T1000 (cell line): ENCODE measurements at regions not wholly inside any gene's neighbourhood (a gene's known extent, or its start where the extent isn't known, plus 50 kb on each side); places are given as distances from the start of the nearest gene placed in this dataset.
"Not testable (repeated sequence)": the region's sequence is repeated elsewhere in the genome, so short reads cannot be mapped to it uniquely, and the experiment has no call there.

Experiments used
- DNase-seq: peaks from one replicate; lab custom pipeline; 2025; ENCODE audit warnings: mixed read lengths; lab: John Stamatoyannopoulos, UW

DNA sequence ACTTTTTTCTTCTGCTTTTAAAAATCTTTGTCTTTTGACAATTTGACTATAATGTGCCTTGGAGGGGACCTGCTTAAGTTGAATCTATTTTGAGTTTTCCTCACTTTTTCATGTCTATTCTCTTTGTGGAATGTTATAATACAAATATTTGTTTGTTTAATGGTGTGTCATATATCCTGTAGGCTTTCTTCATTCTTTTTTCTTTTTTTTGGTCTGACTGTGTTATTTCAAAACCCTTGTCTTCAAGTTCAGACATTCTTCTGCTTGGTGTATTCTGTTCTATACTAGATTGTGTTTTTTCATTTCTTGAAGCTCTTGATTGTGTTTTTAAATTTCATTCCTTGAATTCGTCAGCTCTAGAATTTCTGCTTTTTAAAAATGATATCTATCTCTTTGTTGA lies 228.2 kb downstream of the STK31 start:
- no peak for DNase-seq

DNA sequence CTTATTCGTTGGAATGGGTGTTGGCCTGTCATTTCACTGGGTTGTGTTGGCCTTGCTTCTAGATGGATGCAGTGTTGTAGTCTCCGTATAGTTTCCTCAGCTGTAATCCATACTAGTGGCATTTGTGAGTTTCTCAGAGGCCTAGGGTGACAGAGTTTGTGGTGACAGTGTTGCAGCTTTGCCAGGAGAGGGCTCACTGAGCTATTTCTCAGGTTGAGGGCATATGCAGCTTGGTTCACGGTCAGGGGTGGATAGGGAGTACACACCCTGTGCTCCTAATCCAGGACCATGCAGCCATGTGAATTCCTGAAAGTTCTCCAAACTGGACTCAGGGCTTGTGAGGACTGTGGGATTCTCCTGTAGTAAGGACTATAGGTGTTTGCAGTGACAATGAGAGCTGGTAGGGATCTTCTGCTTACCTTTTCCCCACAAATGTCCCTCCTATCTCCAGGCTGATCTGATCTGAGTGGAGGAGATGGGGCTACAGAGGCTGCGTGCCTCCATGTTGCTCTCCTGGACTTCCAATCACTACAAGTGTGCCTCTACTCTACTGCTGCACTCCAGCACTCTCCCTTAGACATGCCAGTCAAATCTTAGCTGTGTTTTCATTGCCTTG lies 229.0 kb downstream of the STK31 start:
- peak; percentile 24 for DNase-seq

DNA sequence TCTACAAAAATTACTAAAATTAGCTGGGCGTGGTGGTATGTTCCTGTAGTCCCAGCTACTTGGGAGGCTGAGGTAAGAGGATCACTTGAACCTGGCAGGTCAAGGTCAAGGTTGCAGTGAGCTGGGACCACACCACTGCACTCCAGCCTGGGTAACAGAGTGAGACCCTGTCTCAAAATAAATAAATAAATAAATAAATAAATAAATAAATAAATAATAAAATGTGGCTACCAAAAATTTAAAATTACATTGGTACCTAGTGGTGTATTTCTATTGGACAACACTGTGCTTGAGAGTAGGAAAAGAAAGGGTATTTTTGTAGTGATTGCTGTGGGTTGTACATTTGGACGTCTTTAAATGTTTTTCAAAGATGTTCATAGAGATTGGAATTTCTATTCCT lies 229.7 kb downstream of the STK31 start:
- DNase-seq, result not testable (repeated sequence)

DNA sequence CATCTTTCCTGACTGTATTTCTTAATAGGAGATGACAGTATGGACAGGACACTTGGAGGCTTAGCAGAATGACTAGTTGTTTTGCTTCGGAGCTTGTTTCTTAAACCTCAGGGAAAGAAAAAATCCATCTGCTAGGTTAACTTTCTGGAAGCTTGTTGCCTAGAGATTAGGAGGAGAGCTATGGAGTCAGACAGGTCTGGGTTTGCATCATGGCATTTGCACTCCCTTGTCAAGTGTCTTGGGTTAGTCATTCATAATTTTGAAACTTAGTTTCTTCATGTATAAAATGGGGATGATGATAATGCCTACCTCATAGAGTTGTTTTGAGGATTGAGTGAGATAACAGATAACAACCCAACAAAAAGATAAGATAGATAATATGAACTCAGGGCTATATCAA lies 231.5 kb downstream of the STK31 start:
- DNase-seq, result no peak

DNA sequence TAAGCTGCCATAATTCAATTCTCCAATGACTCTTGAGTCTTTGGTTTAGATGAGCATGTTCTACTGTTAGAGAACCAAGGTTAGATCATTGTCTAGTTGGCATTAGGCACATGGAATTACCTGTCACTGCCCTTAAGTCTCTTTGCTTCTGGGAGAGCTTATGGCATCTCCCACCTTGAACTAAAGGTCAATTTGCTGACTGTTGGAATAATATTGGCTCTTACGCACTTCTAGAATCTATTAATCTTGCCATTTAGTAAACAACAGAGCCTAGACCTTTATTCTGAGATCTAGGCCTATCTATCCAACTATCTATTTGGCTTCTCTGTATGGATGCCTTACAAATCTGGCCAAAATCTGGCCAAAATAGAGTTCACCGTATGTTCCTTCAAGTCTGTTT lies 232.0 kb downstream of the STK31 start:
- no peak for DNase-seq

DNA sequence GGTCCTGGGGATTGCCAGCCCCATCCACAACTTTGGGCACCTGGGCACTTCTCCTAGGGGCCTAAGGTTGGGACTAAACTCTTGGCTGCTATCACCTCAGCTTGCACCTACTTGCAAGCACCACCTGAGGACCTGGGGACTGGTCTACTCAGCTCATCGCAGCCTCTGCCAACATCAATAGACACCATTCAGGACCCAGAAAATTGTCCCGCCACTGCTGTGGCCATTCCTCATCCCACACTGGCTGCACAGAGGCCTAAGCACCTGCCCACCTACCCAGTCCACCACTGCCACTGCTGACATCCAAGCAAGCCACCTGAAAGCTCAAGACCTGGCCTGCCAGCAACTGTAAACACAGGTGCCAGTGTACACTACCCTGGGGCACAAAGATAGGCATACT lies 234.1 kb downstream of the STK31 start:
- DNase-seq, result no peak

DNA sequence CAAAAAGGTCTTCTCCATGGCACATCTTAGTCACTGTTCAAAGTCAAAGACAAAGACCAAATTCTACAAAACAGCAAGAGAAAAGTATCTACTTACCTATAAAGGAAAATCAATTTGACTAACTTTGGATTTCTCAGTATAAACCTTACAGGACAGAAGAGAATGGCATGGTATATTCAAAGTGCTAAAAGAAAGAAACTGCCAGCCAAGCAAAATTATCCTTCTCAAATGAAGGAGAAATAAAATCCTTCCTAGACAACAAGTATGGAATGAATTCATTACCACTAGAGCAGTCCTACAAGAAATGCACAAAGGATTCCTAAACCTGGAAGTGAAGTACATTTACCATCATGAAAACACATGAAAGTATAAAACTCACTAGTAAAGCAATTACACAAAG lies 235.5 kb downstream of the STK31 start:
- no peak for DNase-seq

DNA sequence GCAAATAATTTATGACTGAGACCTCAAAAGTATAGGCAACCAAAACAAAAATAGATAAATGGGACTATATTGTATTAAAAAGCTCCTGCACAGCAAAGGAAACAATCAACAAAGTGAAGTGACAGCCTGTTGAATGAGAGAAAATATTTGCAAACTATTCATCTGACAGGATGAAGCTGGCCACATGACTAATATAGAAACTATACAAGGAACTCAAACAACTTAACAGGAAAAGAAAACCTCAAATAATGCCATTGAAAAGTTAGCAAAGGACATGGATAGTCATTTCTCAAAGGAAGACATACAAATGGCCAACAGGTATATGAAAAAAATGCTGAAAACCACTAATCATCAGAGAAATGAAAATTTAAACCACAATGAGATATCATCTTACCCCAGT lies 245.1 kb downstream of the STK31 start:
- no peak for DNase-seq

DNA sequence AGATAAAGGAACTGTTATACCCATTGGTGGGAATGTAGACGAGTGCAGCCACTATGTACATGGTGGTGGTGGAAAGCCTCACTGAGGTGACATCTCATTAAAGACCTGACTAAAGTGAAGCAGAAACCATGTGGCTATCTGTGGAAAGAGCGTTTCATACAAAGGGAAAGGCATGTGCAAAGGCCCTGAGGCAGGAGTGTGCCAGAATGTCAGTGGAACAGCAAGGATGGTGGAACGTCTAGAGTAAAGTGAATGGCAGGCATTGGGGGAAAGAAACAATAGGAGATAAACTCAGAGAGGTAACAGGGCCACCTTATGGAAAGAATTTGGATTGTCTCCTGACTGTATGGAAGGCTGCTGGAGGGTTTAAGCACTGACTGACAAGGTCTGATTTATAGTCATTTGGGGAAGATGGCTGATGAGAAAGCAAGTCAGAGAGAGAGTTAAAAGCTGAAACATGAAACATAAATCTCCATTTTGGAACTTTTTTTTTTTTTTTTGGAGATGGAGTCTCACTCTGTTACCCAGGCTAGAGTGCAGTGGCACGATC lies 245.7 kb downstream of the STK31 start:
- no peak for DNase-seq

DNA sequence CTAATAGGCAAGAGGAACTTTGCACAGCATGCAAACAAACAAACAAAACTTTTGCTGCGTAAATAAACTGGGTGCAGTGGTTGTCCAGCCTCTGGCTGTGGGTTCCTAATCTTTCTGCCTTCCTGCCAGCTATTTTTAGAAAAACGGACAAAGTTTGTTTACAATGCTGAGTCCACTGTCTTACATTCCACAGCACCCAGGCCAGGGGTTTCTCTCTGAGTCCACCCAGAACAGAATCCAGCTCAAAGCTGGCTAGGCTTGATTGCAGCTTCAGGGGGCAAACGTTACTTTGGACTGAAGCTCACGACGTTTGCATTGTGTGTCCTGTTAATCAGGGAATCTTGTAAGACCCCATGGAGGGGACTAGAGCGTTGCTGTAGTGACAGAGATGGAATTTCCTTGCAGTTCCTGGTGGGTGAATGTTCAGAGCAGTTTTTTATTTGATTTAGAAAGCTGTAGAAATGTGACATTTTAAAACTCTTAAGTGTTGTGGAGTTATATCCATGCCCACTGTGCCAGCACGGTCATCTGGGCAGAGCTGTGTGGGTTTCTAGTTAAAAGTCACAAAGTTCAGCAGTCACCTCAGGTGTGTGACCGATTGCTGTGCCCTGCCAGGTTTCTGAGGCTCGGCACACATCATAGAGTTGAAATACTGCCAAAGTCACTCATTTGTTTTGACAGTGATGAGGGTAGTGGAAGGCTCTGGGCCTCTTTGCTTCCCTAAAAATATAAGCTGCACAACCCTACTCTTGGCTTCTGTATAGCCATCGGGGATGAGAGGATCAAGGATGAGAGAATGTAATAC lies 247.0 kb downstream of the STK31 start:
- no peak for DNase-seq

DNA sequence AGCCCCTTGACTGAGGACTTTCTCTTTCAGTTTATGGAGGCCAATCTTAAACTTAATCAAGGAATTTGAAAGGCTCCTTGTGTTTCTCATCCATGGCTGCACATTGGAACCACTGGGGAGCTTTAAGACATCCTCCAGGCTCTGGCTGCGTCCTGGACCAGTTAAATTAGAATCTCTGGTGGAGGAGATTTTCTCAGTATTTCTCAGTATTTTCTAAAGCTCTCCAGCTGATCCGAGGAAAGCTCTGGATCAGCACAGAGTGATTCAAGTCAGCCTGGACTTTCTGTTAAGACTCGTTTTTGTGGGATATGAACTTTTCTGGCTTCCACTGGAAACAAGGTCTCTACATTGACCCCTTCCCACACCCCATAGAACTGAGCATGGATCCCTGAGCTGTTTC lies 249.8 kb downstream of the STK31 start:
- DNase-seq, result no peak

DNA sequence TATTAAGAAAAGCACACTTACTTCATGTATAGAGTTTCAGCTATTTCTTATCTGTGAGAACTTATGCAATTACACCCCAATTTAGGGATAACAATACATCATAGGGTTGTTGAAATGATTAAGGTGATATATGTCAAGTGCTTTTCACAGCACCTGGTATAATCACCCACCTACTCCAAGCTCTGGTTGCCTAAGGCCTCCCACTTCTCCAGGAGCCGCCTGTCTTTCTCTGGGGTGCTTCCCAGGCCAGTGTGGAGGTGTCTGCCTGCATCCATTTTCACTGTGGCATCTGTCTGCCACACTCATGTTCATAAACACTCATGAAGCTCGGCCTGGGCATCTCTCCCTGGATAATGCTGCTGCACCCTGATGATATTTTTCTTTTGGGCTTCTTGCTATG lies 250.3 kb downstream of the STK31 start:
- no peak for DNase-seq

DNA sequence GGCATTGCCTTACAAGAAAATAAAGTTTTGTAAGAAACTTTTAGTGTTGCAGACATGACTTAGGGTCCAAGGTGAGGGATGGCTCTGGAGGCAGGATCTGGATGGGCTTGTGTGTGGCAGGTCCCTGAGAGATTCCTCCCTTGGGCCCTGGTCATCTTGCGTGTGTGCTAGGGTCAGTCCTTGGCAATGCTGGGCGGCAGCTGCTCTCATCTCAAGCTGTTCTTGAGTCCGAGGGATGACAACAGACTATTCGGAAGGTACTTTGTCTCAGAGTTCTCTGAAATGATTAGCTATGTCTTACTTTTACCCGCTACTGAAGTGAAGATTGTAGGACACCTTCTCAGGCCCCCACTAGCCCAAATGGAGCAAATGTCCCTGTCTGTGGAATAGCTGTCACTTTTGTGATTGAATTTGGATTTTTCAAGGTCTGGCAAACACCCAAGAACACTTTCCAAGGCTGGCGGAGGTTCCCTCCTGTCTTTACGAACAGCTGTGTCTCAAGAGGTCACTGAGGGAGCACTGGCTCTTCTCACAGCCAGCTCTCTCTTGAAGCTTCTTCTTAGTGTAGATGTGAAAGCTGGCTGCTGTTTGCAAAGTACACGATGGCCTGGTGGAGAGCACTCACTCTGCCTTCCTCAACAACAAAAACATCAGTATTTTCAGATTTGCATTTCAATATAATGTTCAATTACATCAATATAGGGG lies 253.6 kb downstream of the STK31 start:
- no peak for DNase-seq

DNA sequence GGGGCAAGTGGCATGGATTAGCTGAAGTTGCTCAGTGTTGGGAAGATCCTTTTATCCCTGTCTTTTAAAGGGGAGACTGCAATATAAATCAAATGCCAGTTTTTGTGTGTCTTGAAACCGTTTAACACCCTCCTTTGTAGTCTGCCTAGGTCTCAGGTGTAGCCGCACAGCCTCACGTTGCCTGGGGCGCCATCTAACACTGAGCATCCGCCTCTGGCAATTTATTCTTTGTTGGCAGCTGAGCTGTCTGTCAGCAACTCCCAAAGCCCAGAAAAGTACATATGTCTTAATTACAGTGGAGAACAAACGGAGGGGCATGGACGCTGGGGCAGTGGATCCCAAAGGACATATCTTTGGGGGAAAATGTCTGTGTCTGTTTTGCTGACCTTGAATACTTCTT lies 254.7 kb downstream of the STK31 start:
- DNase-seq, result no peak

DNA sequence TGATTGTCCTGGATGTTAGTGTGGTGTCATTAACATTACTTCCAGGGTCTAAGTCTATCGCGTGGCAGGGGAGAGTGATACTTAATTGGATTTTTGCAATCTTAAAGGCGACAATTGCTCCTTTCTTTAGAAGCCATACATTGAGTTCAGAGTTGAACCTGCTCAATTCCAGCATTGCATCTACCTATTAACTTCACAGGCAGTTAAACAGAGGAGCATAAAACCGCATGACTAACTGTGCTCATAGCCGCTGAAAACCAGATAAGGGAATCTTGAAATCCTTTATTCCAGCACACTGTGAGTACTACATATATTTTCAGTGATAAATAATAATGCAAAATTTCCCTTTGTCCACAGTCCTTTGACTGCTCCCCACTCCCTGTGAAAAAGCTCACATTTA lies 255.3 kb downstream of the STK31 start:
- DNase-seq, result no peak

DNA sequence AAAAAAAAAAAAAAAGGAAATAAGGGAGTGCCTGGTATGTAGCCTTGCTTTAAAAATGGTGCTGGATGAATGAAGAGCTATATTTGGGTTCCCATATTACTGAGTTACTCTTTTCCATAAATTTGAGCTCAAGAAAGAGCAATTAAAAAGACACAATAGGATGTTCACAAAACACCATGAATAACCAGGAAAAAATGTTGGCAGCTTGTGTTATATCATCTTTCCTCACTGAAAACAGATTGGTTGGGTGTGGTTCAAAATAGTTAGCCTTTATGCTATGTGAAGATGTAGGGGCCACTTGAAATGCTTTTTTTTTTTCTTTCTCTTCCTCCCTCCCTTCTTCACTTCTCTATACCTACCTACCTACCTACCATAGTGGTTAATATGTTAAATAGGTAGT lies 256.9 kb downstream of the STK31 start:
- DNase-seq, result no peak

DNA sequence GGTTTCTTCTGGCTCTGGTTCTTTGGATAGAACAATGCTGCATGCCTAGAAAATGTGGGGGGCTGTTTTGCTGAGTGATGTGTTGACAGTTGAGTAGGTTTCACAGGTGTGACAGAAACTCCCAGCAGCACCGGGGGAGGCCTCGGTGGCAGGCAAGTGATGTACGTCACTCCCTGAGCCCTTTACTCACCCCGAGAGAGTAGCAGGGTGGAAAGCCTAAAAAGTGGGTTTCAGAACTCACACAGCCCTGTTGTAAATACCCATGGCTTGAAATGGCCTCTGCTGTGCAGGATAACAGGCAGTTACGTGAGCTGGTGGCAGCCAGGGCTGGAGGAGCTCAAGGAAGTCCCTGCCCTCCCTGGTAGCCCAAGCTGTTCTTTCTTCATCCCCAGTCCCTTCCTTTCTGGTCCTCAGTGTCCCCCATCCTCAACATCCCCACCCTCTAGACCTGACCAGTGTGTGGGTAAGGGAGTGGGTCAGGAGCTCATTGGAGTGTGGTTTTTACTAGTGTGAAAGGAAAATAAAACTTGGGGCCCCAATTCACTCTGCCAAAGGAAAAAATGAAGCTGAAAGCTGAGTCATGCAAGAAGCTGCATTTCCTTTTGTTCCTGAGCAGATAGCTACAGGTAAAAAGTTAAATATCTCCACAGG lies 258.1 kb downstream of the STK31 start:
- DNase-seq, result no peak

DNA sequence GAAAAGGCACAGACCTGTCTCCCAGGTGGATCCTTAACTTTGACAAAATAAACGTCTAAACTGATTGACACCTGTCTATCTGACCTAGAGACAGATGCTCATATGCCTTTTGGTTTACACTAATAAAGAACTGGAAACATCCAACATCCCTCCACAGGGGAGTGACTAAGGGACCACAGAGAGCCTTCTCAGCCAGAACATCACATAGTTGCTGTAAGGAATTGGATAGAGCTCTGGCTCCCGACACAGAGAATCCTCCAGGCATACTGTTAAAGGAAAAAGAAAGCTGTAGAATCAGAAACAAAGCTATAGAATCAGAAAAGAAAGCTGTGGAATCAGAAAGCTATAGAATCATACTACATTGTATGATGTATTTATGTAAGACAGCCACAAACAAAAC lies 258.8 kb downstream of the STK31 start:
- no peak for DNase-seq

DNA sequence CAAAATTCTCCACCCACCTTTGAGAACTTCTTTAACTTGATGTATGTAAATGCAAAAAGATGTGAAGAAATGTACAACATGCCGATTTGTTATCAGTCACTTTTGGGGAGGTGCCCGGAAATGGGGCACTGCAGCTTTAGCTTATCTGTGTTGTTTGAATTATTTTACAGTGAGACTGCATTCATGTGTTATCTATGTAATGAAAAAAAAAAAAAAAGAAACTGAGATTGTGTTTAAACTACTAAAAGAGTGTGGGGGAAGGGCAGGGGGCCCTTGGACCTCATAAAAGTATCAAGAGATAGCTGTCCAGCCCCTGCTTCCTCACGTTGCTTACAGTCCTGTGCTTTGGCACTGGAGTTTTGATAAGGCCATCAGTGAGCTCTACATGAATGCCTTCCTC lies 259.4 kb downstream of the STK31 start:
- no peak for DNase-seq

DNA sequence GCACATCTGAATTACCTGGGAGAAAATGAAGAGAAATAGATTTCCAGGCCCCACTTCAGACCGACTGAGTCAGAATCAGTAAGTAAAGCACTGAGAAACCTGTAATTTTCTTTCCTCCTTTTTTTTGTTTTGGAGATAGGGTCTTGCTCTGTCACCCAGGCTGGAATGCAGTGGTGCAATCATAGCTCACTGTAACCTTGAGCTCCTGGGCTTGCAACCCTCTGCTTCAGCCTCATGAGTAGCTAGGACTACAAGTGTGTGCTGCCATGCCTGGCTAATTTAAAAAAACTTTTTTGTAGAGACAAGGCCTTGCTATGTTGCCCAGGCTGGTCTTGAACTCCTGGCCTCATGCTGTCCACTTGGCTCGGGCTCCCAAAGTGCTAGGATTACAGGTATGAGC lies 260.2 kb downstream of the STK31 start:
- DNase-seq, result no peak

DNA sequence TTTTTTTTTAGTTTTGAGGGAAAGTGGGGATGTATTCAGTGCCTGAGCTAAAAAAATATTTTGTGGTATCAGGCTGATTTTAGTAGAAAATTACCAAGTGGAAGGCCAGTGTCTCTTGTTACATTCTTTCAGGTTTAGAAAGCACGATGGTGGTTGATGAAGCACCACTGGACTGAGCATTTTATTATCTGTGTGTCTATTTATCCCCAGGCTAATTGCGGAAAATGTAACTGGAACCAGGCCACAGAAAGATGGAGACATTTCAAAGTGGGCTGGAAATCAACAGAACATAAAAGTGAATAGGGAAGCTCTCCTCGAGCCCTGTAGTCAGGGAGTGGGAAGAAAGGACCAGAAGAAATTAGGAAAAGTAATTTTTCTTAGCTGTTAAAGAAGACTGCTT lies 261.0 kb downstream of the STK31 start:
- DNase-seq, result peak; percentile 9

DNA sequence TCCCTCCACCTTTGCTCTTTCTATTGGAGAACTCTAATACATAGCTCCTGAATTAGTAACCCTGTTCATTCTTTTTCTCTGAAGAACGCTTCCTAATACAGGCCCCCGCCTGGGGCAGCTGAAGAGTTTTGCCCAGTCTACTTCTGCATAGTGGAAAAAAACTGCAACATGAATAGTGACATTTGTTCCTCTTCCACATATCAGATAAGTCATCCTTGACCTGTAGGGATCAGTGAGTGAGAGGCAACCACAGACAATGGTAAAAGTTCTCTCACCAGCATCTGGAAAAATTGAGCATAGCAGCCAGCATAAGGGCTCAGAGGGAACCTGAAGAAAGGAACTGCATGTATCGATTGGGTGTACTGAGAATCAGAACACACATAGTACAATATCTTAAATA lies 262.0 kb downstream of the STK31 start:
- no peak for DNase-seq

DNA sequence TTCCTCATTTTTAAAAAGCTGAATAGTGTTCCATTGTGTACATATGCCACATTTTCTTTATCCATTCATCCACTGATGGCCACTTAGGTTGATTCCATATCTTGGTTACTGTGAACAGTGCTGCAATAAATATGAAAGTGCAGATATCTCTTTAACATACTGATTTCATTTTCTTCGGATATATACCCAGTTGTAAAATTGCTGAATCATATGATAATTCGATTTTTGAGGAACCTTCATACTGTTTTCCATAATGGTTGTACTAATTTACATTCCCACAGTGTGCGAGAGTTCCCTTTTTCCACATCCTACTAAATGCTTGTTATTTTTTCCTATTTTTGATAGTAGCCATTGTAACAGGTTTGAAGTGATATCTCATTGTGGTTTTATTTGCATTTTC lies 263.2 kb downstream of the STK31 start:
- no peak for DNase-seq
